Gastroesophageal sphincter (tissue), 4 donors: ENCODE measurements at regions not wholly inside any gene's neighbourhood (a gene's known extent, or its start where the extent isn't known, plus 50 kb on each side); places are given as distances from the start of the nearest gene placed in this dataset.
A peak's percentile ranks its signal among the peaks of the same experiment; 100 is the strongest.

Experiments
- ATAC-seq: fragments of 150-250 bp; one replicate; pipeline ENCODE4 v1.9.1; 2016; ENCODE audit warnings: mild to moderate bottlenecking, moderate library complexity
- H3K27ac ChIP-seq, 4 donors: fragments of 200-600 bp; sonication (generic) in 3 of 4; 1 replicate in 3 of 4; 2 replicates in 1 of 4; pipeline ENCODE4 v1.5.1; 2016 to 2019
- H3K27me3 ChIP-seq: fragments of 200-600 bp; sonication (generic); one replicate; pipeline ENCODE4 v1.5.1; 2019
- H3K36me3 ChIP-seq, 2 donors: fragments of 200-600 bp; sonication (generic); one replicate each; pipeline ENCODE4 v1.5.1; 2019; ENCODE audit warnings: control low read depth in 1 of 2
- H3K4me1 ChIP-seq, 3 donors: fragments of 200-600 bp; sonication (generic); 1 replicate in 2 of 3; 2 replicates in 1 of 3; pipeline ENCODE4 v1.5.1; 2016 to 2019; ENCODE audit warnings: control low read depth in 2 of 3
- H3K4me3 ChIP-seq, 2 donors: fragments of 200-600 bp; sonication (generic); one replicate each; pipeline ENCODE4 v1.5.1; 2019; ENCODE audit warnings: mild to moderate bottlenecking in 1 of 2, moderate library complexity in 1 of 2
- H3K9me3 ChIP-seq, 3 donors: fragments of 200-600 bp; sonication (generic); one replicate each; pipeline ENCODE4 v1.5.1; 2017 to 2019; ENCODE audit warnings: control low read depth in 2 of 3
- EP300 ChIP-seq: sonication (generic); formaldehyde crosslinking; IDR thresholded peaks from one replicate; pipeline ENCODE4 v1.6.1; 2017; ENCODE audit warnings: antibody characterized with exemption, mild to moderate bottlenecking
- POLR2A ChIP-seq, 2 donors: fragments of 450-650 bp; IDR thresholded peaks; one replicate each; pipeline ENCODE4 v1.6.1; 2017; ENCODE audit warnings: antibody characterized with exemption in 2 of 2, mild to moderate bottlenecking in 2 of 2, moderate library complexity in 1 of 2
- POLR2AphosphoS5 ChIP-seq: sonication (generic); formaldehyde crosslinking; IDR thresholded peaks from one replicate; pipeline ENCODE4 v1.6.1; 2017; ENCODE audit warnings: antibody characterized with exemption
- WGBS, 2 donors: methylation state at CpG; one replicate each; pipeline ENCODE4 v1.1.5; 2018; ENCODE audit warnings: low coverage in 1 of 2; 5-methylcytosine and 5-hydroxymethylcytosine counted together
- TF ChIP-seq, protein P1 (sequence below), 4 experiments: fragments of 200-600 bp in 2 of 4; fragments of 450-650 bp in 2 of 4; sonication (generic) in 1 of 4; IDR thresholded peaks; one replicate each; pipeline ENCODE4 v1.5.1; 2017 to 2019; ENCODE audit warnings: antibody characterized with exemption in 4 of 4, mild to moderate bottlenecking in 2 of 4, moderate library complexity in 2 of 4

- ATAC-seq, result no peak
- Histone ChIP-seq H3K9me3 (no peaks in the 10 kb centered on the region), H3K27me3 (no peaks in the 10 kb centered on the region), H3K4me3 (no peak overlapping the region), H3K36me3 (no peaks in the 10 kb centered on the region), H3K27ac (no peak overlapping the region), H3K4me1 (peaks cover 0 to 2% (median 0%) of the 10 kb centered on the region in 3 donors)
- TF ChIP-seq EP300 (no peak), POLR2A (IDR thresholded peaks at IDR 0.05) (no peak), POLR2AphosphoS5 (no peak)
- TF ChIP-seq, protein P1, sequence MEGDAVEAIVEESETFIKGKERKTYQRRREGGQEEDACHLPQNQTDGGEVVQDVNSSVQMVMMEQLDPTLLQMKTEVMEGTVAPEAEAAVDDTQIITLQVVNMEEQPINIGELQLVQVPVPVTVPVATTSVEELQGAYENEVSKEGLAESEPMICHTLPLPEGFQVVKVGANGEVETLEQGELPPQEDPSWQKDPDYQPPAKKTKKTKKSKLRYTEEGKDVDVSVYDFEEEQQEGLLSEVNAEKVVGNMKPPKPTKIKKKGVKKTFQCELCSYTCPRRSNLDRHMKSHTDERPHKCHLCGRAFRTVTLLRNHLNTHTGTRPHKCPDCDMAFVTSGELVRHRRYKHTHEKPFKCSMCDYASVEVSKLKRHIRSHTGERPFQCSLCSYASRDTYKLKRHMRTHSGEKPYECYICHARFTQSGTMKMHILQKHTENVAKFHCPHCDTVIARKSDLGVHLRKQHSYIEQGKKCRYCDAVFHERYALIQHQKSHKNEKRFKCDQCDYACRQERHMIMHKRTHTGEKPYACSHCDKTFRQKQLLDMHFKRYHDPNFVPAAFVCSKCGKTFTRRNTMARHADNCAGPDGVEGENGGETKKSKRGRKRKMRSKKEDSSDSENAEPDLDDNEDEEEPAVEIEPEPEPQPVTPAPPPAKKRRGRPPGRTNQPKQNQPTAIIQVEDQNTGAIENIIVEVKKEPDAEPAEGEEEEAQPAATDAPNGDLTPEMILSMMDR (IDR thresholded peaks at IDR 0.05), result no peak
- WGBS, 2 donors, result 80% methylated on average over 1 of the region's 1 CpG; no CpG with 5 or more reads in 1 of the 2 donors
Measured at GRCh38 chr21:35199733-35200015, 150.6 kb upstream of the RUNX1 start.

DNA sequence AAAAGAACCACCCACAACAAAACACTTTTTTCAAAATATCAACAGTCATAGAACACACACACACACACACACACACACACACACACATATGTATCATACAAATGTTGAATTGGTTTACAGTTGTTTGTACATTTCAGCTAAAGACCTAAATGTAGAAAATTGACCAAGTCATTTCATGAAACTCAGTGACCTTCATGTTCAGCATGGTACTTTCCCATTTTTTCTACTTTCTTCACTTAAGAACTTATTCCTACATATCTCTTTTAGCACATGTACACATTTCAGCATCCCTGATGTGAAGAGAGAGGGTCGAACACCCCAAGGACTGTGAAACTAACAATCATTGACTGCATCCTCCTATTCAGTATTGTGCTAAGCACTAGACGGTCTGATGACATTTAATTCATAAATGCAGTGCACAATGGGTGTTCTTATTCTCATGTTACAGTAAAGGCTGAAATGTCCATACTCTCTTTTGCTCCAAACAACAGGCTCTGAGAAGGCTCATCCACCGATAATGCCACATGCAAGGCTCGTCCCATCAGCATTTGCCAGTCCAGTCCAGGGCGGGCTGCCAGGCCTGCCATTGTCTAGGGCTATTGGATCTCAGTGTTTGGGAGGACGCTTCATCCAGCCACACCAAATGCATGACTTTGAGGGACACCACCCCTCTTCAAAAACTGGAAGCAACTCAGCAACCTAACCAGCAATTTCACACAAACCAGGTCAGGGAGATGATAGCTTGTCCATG, 150.1 kb upstream of the RUNX1 start:
- Histone ChIP-seq H3K36me3 (no peaks in the 10 kb centered on the region), H3K27ac (no peak overlapping the region), H3K9me3 (no peaks in the 10 kb centered on the region), H3K4me3 (no peak overlapping the region), H3K4me1 (no peaks in the 10 kb centered on the region), H3K27me3 (no peaks in the 10 kb centered on the region)
- no peak for ATAC-seq
- TF ChIP-seq EP300, result no peak
- TF ChIP-seq, protein P1 (IDR thresholded peaks at IDR 0.05), result no peak
- WGBS, 2 donors, result 49 to 85% methylated on average over 4 of the region's 6 CpGs

- Histone ChIP-seq H3K36me3 (no peaks in the 10 kb centered on the region), H3K9me3 (no peaks in the 10 kb centered on the region), H3K4me1 (no peaks in the 10 kb centered on the region), H3K27ac (no peak overlapping the region), H3K27me3 (no peaks in the 10 kb centered on the region), H3K4me3 (no peak overlapping the region)
- no peak for ATAC-seq
- 27 to 47% methylated on average over 1 of the region's 1 CpG for WGBS, 2 donors
- TF ChIP-seq, protein P1 (IDR thresholded peaks at IDR 0.05), result no peak
- no peak for TF ChIP-seq POLR2A (IDR thresholded peaks at IDR 0.05)
- TF ChIP-seq EP300, result no peak
- no peak for TF ChIP-seq POLR2AphosphoS5
Measured at GRCh38 chr21:35198565-35198964, 149.5 kb upstream of the RUNX1 start.

GRCh38 chr21:35197992-35198431, 148.9 kb upstream of the RUNX1 start:
- Histone ChIP-seq H3K4me1 (no peaks in the 10 kb centered on the region), H3K9me3 (no peaks in the 10 kb centered on the region), H3K4me3 (no peak overlapping the region), H3K27me3 (no peaks in the 10 kb centered on the region), H3K36me3 (no peaks in the 10 kb centered on the region), H3K27ac (no peak overlapping the region)
- peak; percentile 91 for ATAC-seq
- 23 to 35% methylated on average over 3 of the region's 3 CpGs for whole genome bisulfite sequencing, 2 donors
- no peak for TF ChIP-seq POLR2A (IDR thresholded peaks at IDR 0.05)
- TF ChIP-seq, protein P1 (IDR thresholded peaks at IDR 0.05), result no peak

DNA sequence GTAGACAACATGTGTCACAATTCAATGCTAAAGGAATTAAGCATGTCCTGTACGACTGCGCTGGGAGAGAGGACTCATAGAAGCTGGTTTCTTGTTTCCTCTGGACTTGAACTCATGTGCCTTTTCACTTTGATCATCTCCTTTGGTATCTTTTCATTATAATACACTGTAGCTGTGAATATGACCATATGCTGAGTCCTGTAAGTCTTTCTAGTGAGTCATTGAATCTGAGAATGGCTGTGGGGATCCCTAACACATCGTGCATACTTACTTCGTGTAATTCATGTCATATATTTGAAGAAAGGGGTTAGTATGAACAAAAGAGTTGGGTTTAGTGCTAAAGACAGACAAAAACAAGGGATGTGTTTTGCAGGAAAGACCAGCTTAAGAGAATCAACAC, 148.1 kb upstream of the RUNX1 start:
- WGBS, 2 donors, result 92 to 94% methylated on average over 2 to 4 of the region's 4 CpGs
- no peak for ATAC-seq
- no peak overlapping the region for H3K27ac ChIP-seq
- no peaks in the 10 kb centered on the region for H3K27me3 ChIP-seq
- H3K36me3 ChIP-seq, result no peaks in the 10 kb centered on the region
- TF ChIP-seq, protein P1 (IDR thresholded peaks at IDR 0.05), result no peak
- no peak for TF ChIP-seq POLR2AphosphoS5
- H3K9me3 ChIP-seq, result no peaks in the 10 kb centered on the region
- no peak overlapping the region for H3K4me3 ChIP-seq
- H3K4me1 ChIP-seq, result no peaks in the 10 kb centered on the region
